SW480 (cell line): ENCODE measurements at regions not wholly inside any gene's neighbourhood (a gene's known extent, or its start where the extent isn't known, plus 50 kb on each side); places are given as distances from the start of the nearest gene placed in this dataset.
"Not testable (repeated sequence)": the region's sequence is repeated elsewhere in the genome, so short reads cannot be mapped to it uniquely, and the experiment has no call there.

Experiments
- DNase-seq: peaks from one replicate; pipeline ENCODE4 v3.0.0-alpha.2; 2016; ENCODE audit warnings: low spot score

- DNase-seq, result no peak
Observed at GRCh38 chr4:114444211-114444610, 154.4 kb upstream of the UGT8 start.

DNA sequence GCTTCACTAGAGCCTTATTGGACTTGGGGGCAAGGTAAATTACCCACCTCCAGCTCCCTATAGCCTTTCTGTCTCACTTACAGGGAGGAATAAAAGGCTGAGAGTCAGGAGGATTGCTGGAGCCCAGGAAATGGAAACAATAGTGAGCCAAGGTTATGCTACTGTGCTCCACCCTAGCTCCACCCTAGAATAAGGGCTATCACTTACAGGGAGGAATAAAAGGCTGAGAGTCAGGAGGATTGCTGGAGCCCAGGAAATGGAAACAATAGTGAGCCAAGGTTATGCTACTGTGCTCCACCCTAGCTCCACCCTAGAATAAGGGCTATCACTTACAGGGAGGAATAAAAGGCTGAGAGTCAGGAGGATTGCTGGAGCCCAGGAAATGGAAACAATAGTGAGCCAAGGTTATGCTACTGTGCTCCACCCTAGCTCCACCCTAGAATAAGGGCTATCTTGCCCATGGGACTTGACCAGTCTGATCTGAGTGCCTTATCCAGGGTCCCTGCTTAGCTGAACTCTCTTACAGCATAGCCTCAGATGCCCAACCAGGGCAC lies 150.6 kb upstream of the UGT8 start:
- not testable (repeated sequence) for DNase-seq

GRCh38 chr4:114458728-114459127 lies 139.9 kb upstream of the UGT8 start:
- no peak for DNase-seq

GRCh38 chr4:114464726-114465272 lies 133.8 kb upstream of the UGT8 start:
- no peak for DNase-seq

DNA sequence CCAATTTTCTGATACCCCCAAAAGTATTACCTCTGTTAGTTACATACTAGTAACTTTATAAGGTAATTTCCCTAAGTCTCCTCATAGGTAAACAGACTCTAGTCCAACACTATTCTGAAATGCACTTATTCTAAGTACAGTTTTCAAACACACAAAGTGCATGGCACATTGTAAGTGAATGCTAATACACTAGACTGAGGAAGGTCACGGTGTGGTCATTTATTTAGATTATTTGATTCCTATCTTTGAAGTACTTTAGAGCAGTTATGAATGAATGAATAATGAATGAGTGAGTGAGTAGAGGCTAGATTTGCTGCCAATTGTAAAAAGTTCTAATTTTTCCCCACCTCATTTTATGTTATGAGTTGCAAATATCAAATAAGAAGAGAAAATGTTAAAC lies 132.8 kb upstream of the UGT8 start:
- DNase-seq, result no peak

DNA sequence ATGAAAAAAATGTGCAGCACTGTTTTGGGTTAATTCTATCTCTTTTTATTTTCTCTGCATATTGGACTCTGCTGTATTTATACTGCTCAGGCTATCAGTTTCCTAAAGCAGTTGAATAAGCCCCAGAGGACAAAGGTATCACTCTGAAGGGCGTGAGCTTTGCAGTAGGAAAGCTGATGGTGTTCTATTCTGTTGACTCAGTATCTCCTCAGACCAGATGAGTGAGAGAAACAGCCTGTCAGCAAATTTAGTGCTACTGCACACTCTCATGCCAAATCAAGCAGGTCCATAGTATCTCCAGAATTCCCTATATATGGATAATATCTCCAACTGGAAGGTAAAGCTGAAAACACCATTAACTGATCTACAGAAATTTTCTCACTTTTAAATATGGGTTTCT lies 132.3 kb upstream of the UGT8 start:
- no peak for DNase-seq

- DNase-seq, result no peak
Observed at GRCh38 chr4:114472269-114473032, 126.2 kb upstream of the UGT8 start.

DNA sequence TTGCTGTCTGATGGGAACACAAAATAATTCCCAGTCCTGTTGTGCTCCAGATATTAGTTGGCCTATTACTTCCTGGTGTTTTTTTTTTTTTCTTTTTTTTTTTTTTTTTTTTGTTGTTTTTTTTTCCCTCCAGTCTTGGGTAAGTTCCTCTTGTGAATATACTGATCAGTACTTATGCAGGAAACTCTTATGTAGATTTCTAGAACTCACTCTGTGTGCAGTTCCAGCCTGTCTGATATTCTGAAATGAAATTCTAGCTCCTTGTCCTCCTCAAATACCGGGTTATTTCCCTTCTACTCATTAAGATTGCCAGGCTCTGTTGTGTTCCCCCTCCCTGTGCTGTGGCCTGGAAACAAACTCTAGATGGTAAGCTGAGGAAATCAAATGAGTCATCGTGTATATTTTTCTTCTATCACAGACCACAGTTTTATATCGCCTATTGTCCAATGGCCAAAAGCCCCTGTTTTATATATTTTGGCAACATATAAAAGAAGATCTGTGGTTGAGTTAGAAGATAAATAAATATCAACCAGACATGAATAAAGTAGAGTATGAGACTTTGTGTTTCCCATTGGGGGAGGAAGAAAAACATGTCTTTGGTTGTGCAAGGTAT lies 124.3 kb upstream of the UGT8 start:
- DNase-seq, result no peak

GRCh38 chr4:114476310-114476709 lies 122.3 kb upstream of the UGT8 start:
- DNase-seq, result no peak

DNA sequence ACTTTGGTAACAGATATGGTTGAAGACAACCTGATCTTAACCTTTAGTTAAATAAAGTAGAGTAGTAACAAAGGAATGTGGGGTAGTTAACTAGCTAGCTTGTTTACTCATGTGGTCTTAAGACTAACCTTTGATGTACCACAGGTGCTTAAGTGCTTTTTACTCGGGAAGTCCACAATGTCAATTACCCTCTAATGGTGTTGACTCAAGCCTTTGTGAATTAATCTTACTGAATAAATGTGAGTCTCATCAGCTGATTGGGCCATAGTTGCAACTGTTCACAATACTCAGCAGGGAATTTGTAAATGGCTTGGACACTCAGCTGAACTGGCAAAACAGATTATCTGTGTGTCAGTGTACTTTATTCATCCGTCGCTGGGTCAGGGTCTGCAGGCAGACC lies 119.0 kb upstream of the UGT8 start:
- DNase-seq, result peak; percentile 70

DNA sequence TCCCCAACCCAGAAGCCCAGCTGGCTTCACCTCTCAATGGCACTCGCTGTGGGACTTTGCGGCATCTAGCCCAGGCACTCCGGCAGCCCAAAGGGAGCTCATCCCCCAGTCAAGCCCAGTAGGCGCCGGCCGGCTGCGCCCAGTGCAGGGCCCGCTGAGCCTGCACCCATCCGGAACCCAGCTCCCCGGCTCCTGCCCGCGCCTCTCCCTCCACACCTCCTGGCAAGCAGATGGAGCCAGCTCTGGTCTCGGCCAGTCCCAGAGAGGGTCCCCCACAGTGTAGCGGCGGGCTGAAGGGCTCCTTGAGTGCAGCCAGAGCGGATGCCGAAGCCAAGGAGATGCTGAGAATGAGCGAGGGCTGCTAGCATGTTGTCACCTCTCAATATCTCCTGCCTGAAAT lies 116.8 kb upstream of the UGT8 start:
- DNase-seq, result no peak

DNA sequence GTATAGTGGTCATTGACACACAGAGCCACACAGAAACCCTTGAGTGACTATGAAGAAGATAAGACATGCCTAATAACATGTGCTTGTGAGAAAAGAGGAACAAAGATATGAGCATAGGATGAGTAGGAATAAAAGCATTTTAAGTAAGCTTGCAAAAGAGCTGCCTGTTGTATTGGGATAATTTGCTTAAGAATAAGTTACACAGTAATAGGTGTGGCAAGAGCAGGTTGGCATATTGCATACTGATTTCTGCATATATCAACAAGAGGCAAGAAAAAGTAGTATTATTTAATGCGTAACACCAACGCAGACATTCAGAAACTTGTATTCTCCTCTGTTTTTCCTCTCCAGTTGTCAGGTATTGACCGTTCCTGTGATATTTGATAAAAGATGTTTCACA lies 111.5 kb upstream of the UGT8 start:
- no peak for DNase-seq

DNA sequence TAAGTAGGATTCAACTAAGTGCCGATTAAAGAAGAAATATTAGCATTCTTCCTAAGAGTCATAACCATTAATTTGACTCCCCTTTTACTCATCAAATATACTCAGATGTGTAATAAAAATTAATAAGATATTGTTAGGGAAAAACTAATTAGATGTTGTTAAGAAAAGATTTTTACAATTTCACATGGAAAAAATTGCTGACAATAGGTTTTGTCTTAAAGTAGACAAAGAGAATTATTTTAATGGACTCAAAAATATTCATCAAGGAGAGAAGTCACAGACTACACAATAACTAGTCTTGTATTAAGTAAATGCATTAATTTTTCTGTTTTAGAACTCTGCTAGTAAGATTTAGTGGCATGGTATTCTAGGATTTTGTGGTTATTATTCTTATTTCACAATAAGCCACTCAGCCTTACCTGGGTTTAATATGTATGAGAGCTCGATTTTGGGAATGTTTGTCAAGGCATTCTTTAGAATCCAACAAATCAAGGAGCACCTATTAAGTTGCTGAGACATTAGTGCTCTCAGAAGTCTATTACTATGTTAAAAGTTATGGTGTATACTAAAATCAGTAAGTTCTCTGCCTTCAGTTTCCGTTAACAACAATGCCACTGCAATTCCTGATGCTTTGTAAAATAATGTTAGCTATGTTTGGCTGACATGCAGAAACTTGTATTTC lies 110.2 kb upstream of the UGT8 start:
- no peak for DNase-seq

DNA sequence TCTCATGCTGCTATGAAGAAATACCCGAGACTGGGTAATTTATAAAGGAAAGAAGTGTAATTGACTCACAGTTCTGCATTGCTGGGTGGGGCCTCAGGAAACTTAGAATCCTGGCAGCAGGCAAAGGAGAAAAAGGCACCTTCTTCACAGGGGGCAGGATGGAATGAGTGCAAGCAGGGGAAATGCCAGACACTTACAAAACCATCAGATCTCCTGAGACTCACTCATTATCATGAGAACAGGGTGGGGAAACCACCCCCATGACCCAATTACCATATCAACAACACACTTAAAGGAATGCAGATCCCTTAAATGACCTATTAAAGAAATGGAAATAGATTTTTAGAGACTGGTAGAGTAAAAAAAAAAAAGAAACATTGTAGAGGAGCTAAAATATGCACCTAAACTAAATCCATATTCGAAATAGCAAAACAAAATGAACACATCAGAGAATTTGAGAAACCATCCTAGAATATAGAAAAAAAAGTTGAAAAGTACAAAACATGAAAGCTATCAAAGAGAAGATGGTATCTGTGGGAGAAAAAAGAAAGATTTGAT lies 104.3 kb upstream of the UGT8 start:
- DNase-seq, result no peak

GRCh38 chr4:114495471-114495928 lies 103.1 kb upstream of the UGT8 start:
- peak; percentile 1 for DNase-seq

DNA sequence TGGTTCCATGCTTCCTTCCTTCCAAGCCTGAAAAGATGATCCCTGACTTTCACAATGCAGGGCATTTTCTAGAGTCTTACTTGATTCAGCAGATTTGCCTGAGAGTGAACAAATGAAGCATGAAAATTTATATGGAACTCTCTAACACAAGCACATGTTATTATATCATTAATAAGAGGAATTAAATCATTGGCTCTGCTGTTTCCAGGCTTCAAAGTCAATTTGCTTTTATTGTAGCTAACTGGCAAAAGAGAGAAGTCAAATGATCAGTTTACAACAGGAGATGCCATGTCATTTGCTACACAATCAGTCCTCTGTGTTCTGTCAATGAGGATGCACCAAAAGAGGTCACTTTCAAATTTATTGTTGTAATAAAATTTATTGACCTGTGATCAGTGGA lies 101.5 kb upstream of the UGT8 start:
- DNase-seq, result no peak

DNA sequence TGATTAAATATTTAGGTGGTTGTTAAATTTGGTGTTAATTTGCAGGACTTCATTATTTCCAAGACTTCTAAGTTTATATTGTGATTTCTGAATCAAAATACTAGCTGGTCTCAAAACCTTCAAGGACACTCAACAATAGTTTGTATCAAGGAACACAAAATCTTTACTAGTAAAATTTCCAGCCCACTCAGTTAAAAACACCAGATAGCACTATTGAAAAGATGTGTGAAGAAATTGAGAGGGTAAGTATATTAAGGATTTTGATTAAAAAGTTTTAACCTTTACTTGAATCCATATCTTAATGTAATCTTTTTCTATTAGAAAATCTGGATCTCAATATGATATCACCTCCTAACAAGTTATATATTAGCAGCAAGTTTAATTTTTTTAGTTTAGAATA lies 89.3 kb upstream of the UGT8 start:
- no peak for DNase-seq

GRCh38 chr4:114512595-114513295 lies 85.9 kb upstream of the UGT8 start:
- DNase-seq, result peak; percentile 36

- no peak for DNase-seq
Observed at GRCh38 chr4:114519368-114519767, 79.2 kb upstream of the UGT8 start.

DNA sequence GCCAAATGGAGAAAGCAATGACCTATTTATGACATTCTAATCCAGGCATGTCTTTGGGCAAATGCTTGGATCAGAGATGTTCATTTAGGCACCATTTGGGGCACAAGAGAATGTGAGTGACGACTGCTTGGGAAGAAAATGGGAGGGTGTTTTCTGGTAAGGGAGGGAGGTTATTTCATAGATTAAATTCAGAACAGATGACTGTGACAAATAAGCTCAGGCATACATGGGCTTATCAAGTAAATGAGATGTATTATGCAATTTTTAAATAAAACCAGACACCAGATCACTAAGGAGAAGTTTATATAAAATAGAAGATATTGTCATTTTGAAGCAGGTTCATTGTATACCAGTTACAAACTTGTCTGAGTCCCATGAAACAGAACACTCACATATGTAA lies 71.4 kb upstream of the UGT8 start:
- DNase-seq, result no peak

DNA sequence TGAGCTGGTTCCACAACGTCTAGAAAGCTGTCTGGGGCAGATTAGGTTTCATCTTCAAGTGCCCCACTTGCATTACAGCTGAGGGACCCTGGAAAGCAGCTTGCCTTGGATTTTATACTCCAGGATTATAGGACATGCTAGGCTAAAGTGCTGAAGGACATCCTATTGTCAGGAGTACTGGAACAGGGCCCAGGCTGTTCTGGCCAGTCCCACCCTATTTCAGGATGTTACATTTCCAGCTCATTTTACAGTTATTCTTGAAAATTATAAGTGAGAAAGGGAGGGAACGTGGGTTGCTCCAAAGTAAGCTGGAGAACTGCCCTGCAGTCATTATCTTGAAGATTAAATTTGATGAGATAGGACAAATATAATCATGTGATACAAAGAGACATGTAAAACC lies 71.0 kb upstream of the UGT8 start:
- no peak for DNase-seq

DNA sequence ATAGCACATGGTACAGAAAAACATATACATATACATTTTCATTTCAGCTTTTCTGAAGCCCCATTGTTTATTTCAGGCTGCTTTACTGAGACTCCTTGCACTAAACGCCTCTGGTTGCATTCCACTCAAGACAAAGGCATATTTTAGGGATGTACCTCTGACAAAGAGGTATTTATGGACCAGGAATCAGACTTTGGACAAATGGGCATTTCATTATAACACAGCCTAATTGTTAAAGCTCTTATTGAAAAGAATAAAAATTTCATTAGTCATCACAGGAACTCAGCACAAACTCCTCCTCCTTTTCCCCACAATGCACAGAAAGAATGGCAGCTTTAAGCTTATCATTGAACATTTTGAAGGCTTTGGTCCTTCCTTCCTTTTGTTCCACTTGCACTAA lies 62.9 kb upstream of the UGT8 start:
- peak; percentile 33 for DNase-seq
